ENCODE measurements at regions not wholly inside any gene's neighbourhood (a gene's known extent, or its start where the extent isn't known, plus 50 kb on each side); places are given as distances from the start of the nearest gene placed in this dataset.

GRCh38 chr2:236753606-236754270 lies 184.1 kb downstream of the ACKR3 start (continued):
- TF ChIP-seq CHAMP1 (IDR thresholded peaks at IDR 0.05) (no peak), PHF8 (IDR thresholded peaks at IDR 0.05; ENCODE audit: borderline replicate concordance, low read length) (no peak), HDAC8 (tag; IDR thresholded peaks at IDR 0.05) (no peak), CBX3 (IDR thresholded peaks at IDR 0.05; ENCODE audit: borderline replicate concordance in 1 of 2, low read length in 2 of 2) (no peak), MAX (CRISPR knock-in tag; IDR thresholded peaks at IDR 0.05) (no peak), ZNF24 (IDR thresholded peaks at IDR 0.05) (no peak), PRPF4 (IDR thresholded peaks at IDR 0.05; ENCODE audit: insufficient read depth, low read depth, low read length, poor library complexity, severe bottlenecking) (no peak), ZBTB33 (CRISPR knock-in tag; IDR thresholded peaks at IDR 0.05) (no peak)

Data from K562 (cell line).